Renal cortical epithelial cell (primary cell): ENCODE measurements at regions not wholly inside any gene's neighbourhood (a gene's known extent, or its start where the extent isn't known, plus 50 kb on each side); places are given as distances from the start of the nearest gene placed in this dataset.
A peak's percentile ranks its signal among the peaks of the same experiment; 100 is the strongest.

ENCODE experiments used
- DNase-seq: peaks from one replicate; pipeline ENCODE4 v3.0.0-alpha.2; 2011; ENCODE audit warnings: low read depth

DNA sequence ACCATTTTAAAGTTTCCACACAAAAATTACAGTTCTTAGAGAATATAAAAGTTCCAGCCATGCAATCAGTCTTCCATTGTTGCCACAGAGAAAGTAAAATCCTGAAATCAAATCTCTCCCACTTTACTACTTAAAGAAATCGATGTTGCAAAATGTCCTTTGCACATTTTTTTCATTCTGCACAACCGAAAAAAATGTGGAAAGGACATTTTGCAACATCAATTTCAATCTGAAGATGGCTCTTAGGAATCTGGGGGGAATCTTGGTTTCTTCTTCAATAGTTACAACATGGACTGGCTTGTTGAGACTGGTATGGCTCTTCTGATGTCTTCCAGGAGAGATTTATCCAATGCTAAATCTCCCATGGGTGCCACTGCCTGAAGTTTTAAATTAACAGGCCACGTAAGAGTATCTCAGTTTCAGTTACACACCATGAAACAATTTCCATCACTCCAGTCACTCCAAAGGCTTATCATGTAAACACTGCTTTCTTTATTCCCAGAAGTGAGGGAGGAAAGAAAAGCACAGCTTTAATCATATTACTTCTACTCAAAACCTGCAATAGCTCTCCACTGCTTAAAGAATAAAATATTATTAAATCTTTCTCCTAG is 55.8 kb upstream of the CTNNB1 start:
- no peak for DNase-seq

DNA sequence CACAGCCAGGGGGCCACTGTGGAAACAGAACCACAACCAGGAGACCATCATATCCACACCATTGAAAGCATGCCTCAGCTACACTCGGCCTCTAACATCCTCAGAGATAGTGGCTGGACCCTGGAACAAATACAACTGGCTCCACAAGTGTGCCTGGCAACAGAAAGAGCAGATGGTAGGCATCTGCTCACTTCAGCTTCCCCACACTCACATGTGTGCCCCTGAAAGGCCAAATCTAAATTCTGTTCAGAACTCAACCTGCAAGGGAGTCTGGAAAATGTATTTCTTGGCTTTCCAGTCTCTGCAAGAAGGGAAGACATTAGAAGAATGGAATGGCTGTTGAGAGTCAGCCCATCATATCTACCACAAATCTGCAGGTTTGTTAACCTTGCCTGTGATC is 54.7 kb upstream of the CTNNB1 start:
- DNase-seq, result no peak

GRCh38 chr3:41148478-41148877 is 50.8 kb upstream of the CTNNB1 start:
- DNase-seq, result peak; percentile 97

GRCh38 chr3:41148901-41149300 is 50.4 kb upstream of the CTNNB1 start:
- DNase-seq, result peak; percentile 57
